GM19351 (cell line): ENCODE measurements at regions not wholly inside any gene's neighbourhood (a gene's known extent, or its start where the extent isn't known, plus 50 kb on each side); places are given as distances from the start of the nearest gene placed in this dataset.
"Not testable (repeated sequence)": the region's sequence is repeated elsewhere in the genome, so short reads cannot be mapped to it uniquely, and the experiment has no call there.

Experiments used
- ATAC-seq: cut with Tn5 transposase; IDR thresholded peaks from one replicate; pipeline ENCODE4 v1.9.1; 2021; ENCODE audit warnings: mild to moderate bottlenecking, moderate library complexity; ENCODE audit not compliant: unreplicated experiment

- no peak for ATAC-seq
Measured at GRCh38 chr6:97449444-97449966, 166.5 kb upstream of the MMS22L start.

- ATAC-seq = no peak
Measured at GRCh38 chr6:97450087-97450486, 167.1 kb upstream of the MMS22L start.

GRCh38 chr6:97456070-97456469 is 173.1 kb upstream of the MMS22L start:
- ATAC-seq = no peak

- no peak for ATAC-seq
Measured at GRCh38 chr6:97459535-97459934, 176.5 kb upstream of the MMS22L start.

GRCh38 chr6:97459986-97460385 is 177.0 kb upstream of the MMS22L start:
- ATAC-seq = no peak

- ATAC-seq = no peak
Measured at GRCh38 chr6:97460394-97461080, 177.5 kb upstream of the MMS22L start.

- no peak for ATAC-seq
Measured at GRCh38 chr6:97461218-97461617, 178.2 kb upstream of the MMS22L start.

- ATAC-seq = no peak
Measured at GRCh38 chr6:97462031-97462430, 179.0 kb upstream of the MMS22L start.

- ATAC-seq = no peak
Measured at GRCh38 chr6:97462938-97463598, 180.1 kb upstream of the MMS22L start.

- ATAC-seq = no peak
Measured at GRCh38 chr6:97465877-97466561, 183.0 kb upstream of the MMS22L start.

GRCh38 chr6:97468981-97469380 is 186.0 kb upstream of the MMS22L start:
- ATAC-seq = no peak

GRCh38 chr6:97469451-97469850 is 186.4 kb upstream of the MMS22L start:
- no peak for ATAC-seq

- ATAC-seq = no peak
Measured at GRCh38 chr6:97470322-97470721, 187.3 kb upstream of the MMS22L start.

GRCh38 chr6:97473979-97474378 is 191.0 kb upstream of the MMS22L start:
- no peak for ATAC-seq

GRCh38 chr6:97497713-97498331 is 214.8 kb upstream of the MMS22L start:
- ATAC-seq = peak; percentile 99

- no peak for ATAC-seq
Measured at GRCh38 chr6:97501853-97502252, 218.8 kb upstream of the MMS22L start.

- ATAC-seq = no peak
Measured at GRCh38 chr6:97508646-97509045, 225.6 kb upstream of the MMS22L start.

GRCh38 chr6:97513260-97513659 is 230.2 kb upstream of the MMS22L start:
- not testable (repeated sequence) for ATAC-seq

- no peak for ATAC-seq
Measured at GRCh38 chr6:97524811-97525210, 241.8 kb upstream of the MMS22L start.

- no peak for ATAC-seq
Measured at GRCh38 chr6:97535800-97536199, 252.8 kb upstream of the MMS22L start.

- ATAC-seq = no peak
Measured at GRCh38 chr6:97548354-97548753, 265.3 kb upstream of the MMS22L start.
